GM18951 (cell line): ENCODE measurements at regions not wholly inside any gene's neighbourhood (a gene's known extent, or its start where the extent isn't known, plus 50 kb on each side); places are given as distances from the start of the nearest gene placed in this dataset.

ENCODE experiments used
- POLR2A ChIP-seq: IDR thresholded peaks from 4 replicates; pipeline ENCODE4 v1.6.1; 2011; ENCODE audit warnings: mild to moderate bottlenecking; ENCODE audit not compliant: insufficient read length, insufficient read depth; ENCODE audit errors: extremely low read depth
- in situ Hi-C: fragments of 300-500 bp; cut with MboI; formaldehyde crosslinking; loops from one replicate; pipeline ENCODE4 v1.12.0; 2022; ENCODE audit warnings: low sequenced_read_pairs, mixed read lengths, inconsistent platforms; ENCODE audit not compliant: unreplicated experiment

DNA sequence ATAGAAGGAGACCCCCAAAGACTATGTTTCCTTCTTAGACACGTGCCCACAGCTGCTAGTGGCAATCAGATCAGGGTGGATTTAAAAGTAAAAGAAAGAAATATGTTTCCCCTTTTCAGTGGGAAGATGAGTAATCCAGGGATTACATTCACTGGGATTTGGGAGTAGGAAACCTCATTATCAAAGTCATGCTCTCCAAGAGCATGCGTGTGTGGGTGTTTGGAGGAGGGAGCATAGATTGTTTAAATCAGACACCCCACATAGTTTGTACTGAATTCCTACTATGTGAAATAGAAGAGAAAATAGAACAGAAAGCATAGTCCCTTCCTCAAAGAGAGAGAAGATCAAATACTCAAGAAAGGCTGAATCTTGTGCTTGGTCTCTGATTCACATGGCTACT is 65.5 kb upstream of the TBCA start:
- in situ Hi-C loops, result no loop called here

DNA sequence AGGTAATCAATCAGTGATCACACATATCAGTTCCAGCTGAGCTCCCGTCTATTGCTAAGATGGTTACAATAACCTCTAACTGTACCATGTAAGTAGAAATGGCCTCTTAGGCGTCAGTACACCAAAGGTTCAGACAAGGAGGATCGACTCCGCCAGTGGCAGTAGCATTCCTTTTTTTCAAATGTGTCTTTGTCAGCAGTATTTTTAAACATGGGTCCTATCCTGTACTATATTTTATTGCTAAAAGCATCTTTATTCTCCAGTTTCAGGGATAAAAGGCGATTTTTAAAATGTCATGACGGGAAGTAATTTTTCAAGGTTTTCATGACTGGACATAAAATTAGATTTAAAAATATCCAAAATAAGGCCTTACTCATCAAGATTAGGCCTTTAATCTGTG is 64.8 kb upstream of the TBCA start:
- in situ Hi-C loops, result no loop called here
- no peak for TF ChIP-seq POLR2A

More for the DNA sequence above, 65.5 kb upstream of the TBCA start:
- no peak for TF ChIP-seq POLR2A

DNA sequence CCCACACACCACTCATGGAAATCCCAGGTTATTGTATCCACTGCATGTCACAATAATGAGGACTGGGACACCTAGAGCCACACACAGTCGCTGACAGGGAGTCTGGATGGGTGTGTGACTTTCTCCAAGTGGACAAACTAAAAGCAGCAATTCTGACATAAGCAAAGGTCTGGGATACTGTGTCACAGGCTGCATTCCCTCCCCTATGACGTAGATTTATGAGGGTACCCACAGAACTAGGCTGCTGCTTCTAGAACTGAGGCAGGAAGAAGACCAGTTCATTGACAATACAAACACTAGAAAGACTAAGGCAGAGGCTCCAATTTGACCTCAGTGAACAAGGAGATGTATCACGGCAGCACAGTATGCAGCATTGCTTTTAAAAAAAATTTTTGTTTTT is 63.6 kb upstream of the TBCA start:
- in situ Hi-C loops, result no loop called here

DNA sequence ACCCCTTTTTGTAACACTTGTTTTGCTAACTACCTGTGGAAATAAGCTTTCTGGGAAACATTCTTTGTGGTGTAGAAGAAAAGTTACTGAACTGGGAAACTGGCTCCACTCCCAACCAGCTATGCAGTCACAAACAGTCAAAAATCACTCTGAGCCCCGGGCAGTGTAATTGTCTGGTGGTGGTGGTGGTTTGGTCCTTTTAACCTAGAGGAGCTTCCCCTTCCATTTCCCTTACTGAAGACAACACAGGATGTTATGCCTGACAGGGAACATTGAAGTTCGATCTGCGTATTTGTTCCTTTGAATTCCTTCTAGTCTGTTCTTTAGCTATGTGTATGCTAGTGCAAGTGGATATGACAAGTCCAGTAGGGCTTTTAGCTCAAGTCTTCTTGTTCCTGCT is 56.8 kb upstream of the TBCA start:
- in situ Hi-C loops, result no loop called here
- TF ChIP-seq POLR2A, result no peak

More for the DNA sequence above, 63.6 kb upstream of the TBCA start:
- no peak for TF ChIP-seq POLR2A

DNA sequence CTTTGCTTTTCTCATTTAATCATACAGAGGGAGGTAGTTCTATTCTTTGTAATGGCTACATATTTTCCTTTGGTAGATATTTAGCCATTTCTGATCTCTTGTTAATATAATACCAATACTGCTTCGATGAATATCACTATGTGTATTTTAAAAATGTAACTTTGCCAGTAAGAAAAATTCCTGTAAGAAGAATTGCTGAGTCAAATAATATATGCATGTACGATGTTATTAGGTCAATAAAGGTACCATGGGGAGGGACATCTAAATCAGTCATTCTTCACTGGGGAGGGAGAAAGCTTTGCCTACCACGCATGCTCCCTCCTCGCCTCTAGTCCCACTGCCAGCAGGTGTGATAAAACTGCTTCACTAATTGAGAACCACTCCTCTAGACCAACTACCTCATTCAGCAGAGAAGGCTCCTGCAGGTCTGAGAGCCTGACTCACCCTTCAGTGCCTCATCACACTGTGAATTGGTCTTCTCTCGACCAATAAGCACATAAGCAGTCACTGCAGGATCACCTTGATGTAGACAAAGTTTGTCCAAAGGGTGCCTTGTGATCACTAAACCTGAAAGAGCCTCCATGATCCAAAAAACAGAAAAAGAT is 56.1 kb upstream of the TBCA start:
- in situ Hi-C loops, result no loop called here
- TF ChIP-seq POLR2A, result no peak

DNA sequence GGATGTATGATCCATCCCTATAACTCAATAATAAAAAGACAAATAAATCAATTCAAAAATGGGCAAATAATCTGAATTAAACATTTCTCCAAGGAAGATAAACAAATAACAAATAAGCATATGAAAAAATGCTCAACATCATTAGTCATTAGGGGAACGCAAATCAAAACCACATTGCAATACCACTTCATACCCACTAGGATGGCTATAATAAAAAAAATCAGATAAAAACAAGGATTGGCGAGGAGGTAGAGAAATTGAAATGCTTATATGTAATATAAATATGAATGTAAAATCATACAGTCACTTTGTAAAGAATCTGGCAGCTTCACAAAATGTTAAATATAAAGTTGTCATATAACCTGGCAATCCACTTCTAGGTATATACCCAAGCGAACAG is 52.3 kb upstream of the TBCA start:
- no peak for TF ChIP-seq POLR2A
- in situ Hi-C loops, result no loop called here
